ENCODE measurements at regions not wholly inside any gene's neighbourhood (a gene's known extent, or its start where the extent isn't known, plus 50 kb on each side); places are given as distances from the start of the nearest gene placed in this dataset.

GRCh38 chr14:105793836-105794235, 267.5 kb downstream of the TMEM121 start:
- TF ChIP-seq, protein P1, sequence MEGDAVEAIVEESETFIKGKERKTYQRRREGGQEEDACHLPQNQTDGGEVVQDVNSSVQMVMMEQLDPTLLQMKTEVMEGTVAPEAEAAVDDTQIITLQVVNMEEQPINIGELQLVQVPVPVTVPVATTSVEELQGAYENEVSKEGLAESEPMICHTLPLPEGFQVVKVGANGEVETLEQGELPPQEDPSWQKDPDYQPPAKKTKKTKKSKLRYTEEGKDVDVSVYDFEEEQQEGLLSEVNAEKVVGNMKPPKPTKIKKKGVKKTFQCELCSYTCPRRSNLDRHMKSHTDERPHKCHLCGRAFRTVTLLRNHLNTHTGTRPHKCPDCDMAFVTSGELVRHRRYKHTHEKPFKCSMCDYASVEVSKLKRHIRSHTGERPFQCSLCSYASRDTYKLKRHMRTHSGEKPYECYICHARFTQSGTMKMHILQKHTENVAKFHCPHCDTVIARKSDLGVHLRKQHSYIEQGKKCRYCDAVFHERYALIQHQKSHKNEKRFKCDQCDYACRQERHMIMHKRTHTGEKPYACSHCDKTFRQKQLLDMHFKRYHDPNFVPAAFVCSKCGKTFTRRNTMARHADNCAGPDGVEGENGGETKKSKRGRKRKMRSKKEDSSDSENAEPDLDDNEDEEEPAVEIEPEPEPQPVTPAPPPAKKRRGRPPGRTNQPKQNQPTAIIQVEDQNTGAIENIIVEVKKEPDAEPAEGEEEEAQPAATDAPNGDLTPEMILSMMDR (IDR thresholded peaks at IDR 0.05) = no peak
- no peak for TF ChIP-seq POLR2A (IDR thresholded peaks at IDR 0.05)

Data from body of pancreas (tissue), 4 donors.